GM12874 (cell line): ENCODE measurements at regions not wholly inside any gene's neighbourhood (a gene's known extent, or its start where the extent isn't known, plus 50 kb on each side); places are given as distances from the start of the nearest gene placed in this dataset.

Experiments
- CTCF ChIP-seq: IDR thresholded peaks from 2 replicates; pipeline ENCODE4 v1.5.1; 2011; ENCODE audit warnings: low read depth, mild to moderate bottlenecking, control low read depth, low read length, moderate library complexity; ENCODE audit not compliant: insufficient read depth

GRCh38 chr2:117635481-117635880 lies 179.0 kb upstream of the DDX18 start:
- TF ChIP-seq CTCF: no peak

GRCh38 chr2:117639401-117639800 lies 175.1 kb upstream of the DDX18 start:
- TF ChIP-seq CTCF: no peak

GRCh38 chr2:117644403-117644802 lies 170.1 kb upstream of the DDX18 start:
- TF ChIP-seq CTCF: no peak

GRCh38 chr2:117645458-117645857 lies 169.0 kb upstream of the DDX18 start:
- no peak for TF ChIP-seq CTCF

GRCh38 chr2:117646099-117646498 lies 168.4 kb upstream of the DDX18 start:
- TF ChIP-seq CTCF: no peak

GRCh38 chr2:117646872-117647271 lies 167.6 kb upstream of the DDX18 start:
- no peak for TF ChIP-seq CTCF

- TF ChIP-seq CTCF: no peak
Observed at GRCh38 chr2:117656546-117656945, 157.9 kb upstream of the DDX18 start.

GRCh38 chr2:117661619-117662018 lies 152.9 kb upstream of the DDX18 start:
- no peak for TF ChIP-seq CTCF
